HUES6 (cell line): ENCODE measurements at regions not wholly inside any gene's neighbourhood (a gene's known extent, or its start where the extent isn't known, plus 50 kb on each side); places are given as distances from the start of the nearest gene placed in this dataset.
"Not testable (repeated sequence)": the region's sequence is repeated elsewhere in the genome, so short reads cannot be mapped to it uniquely, and the experiment has no call there.

ENCODE experiments used
- H3K27ac ChIP-seq: 2 replicates; pipeline ENCODE4 v1.7.0; 2013; ENCODE audit warnings: low read depth, mild to moderate bottlenecking, low read length, inconsistent platforms
- H3K27me3 ChIP-seq: 2 replicates; pipeline ENCODE4 v1.6.1; 2013; ENCODE audit warnings: low read length; ENCODE audit not compliant: control insufficient read depth, insufficient read depth
- H3K36me3 ChIP-seq: 2 replicates; pipeline ENCODE4 v1.6.1; 2013; ENCODE audit warnings: low read length; ENCODE audit not compliant: control insufficient read depth, insufficient read depth
- H3K4me1 ChIP-seq: 2 replicates; pipeline ENCODE4 v1.6.1; 2013; ENCODE audit warnings: low read length; ENCODE audit not compliant: control insufficient read depth, insufficient read depth
- H3K4me3 ChIP-seq: 2 replicates; pipeline ENCODE4 v1.5.1; 2013; ENCODE audit warnings: low read depth, low read length
- H3K9ac ChIP-seq: one replicate; pipeline ENCODE4 v1.6.1; 2013; ENCODE audit warnings: mild to moderate bottlenecking, low read length
- H3K9me3 ChIP-seq: 2 replicates; pipeline ENCODE4 v1.6.1; 2013; ENCODE audit warnings: low read depth, low read length; ENCODE audit not compliant: control insufficient read depth, insufficient read depth

GRCh38 chr13:43946281-43946680 is 66.6 kb downstream of the LACC1 start:
- no peaks in the 10 kb centered on the region for H3K27me3 ChIP-seq
- no peak overlapping the region for H3K4me3 ChIP-seq
- H3K36me3 ChIP-seq: no peaks in the 10 kb centered on the region
- H3K27ac ChIP-seq: no peak overlapping the region
- H3K9ac ChIP-seq: no peak overlapping the region
- no peaks in the 10 kb centered on the region for H3K4me1 ChIP-seq
- peaks cover 10% of the 10 kb centered on the region for H3K9me3 ChIP-seq

- Histone ChIP-seq H3K27me3 (no peaks in the 10 kb centered on the region), H3K27ac (no peak overlapping the region), H3K4me3 (no peak overlapping the region)
Measured at GRCh38 chr13:43947897-43948458, 68.3 kb downstream of the LACC1 start.

GRCh38 chr13:43953370-43953769 is 73.7 kb downstream of the LACC1 start:
- H3K27ac ChIP-seq: no peak overlapping the region
- no peak overlapping the region for H3K4me3 ChIP-seq
- no peaks in the 10 kb centered on the region for H3K27me3 ChIP-seq
- H3K9me3 ChIP-seq: peaks cover 4% of the 10 kb centered on the region; the same call in 1 of the 2 replicates
- H3K9ac ChIP-seq: no peak overlapping the region
- peaks cover 4% of the 10 kb centered on the region for H3K4me1 ChIP-seq
- no peaks in the 10 kb centered on the region for H3K36me3 ChIP-seq

More at GRCh38 chr13:43947897-43948458, 68.3 kb downstream of the LACC1 start:
- no peak overlapping the region for H3K9ac ChIP-seq
- no peaks in the 10 kb centered on the region for H3K36me3 ChIP-seq
- H3K9me3 ChIP-seq: peaks cover 10% of the 10 kb centered on the region
- H3K4me1 ChIP-seq: no peaks in the 10 kb centered on the region

GRCh38 chr13:43956975-43957374 is 77.3 kb downstream of the LACC1 start:
- H3K27me3 ChIP-seq, H3K4me1 ChIP-seq, H3K27ac ChIP-seq, H3K9ac ChIP-seq, H3K36me3 ChIP-seq, H3K4me3 ChIP-seq, H3K9me3 ChIP-seq: not testable (repeated sequence)

- H3K9ac ChIP-seq: no peak overlapping the region
- no peaks in the 10 kb centered on the region for H3K36me3 ChIP-seq
- no peaks in the 10 kb centered on the region for H3K27me3 ChIP-seq
- H3K4me1 ChIP-seq: peaks cover 8% of the 10 kb centered on the region
- no peak overlapping the region for H3K4me3 ChIP-seq
- H3K9me3 ChIP-seq: no peaks in the 10 kb centered on the region
- no peak overlapping the region for H3K27ac ChIP-seq
Measured at GRCh38 chr13:43959291-43959690, 79.6 kb downstream of the LACC1 start.

- Histone ChIP-seq H3K36me3 (no peaks in the 10 kb centered on the region), H3K27ac (no peak overlapping the region), H3K9me3 (no peaks in the 10 kb centered on the region), H3K9ac (no peak overlapping the region), H3K4me3 (no peak overlapping the region), H3K4me1 (peaks cover 14% of the 10 kb centered on the region), H3K27me3 (no peaks in the 10 kb centered on the region)
Measured at GRCh38 chr13:43961909-43962308, 82.2 kb downstream of the LACC1 start.

- H3K4me3 ChIP-seq: no peak overlapping the region
- H3K36me3 ChIP-seq: no peaks in the 10 kb centered on the region
- peaks cover 14% of the 10 kb centered on the region for H3K4me1 ChIP-seq
- no peaks in the 10 kb centered on the region for H3K27me3 ChIP-seq
- H3K9ac ChIP-seq: no peak overlapping the region
- peaks cover 3% of the 10 kb centered on the region; the same call in 1 of the 2 replicates for H3K9me3 ChIP-seq
- H3K27ac ChIP-seq: no peak overlapping the region
Measured at GRCh38 chr13:43963726-43964125, 84.0 kb downstream of the LACC1 start.

GRCh38 chr13:43964698-43965458 is 85.2 kb downstream of the LACC1 start:
- H3K36me3 ChIP-seq: no peaks in the 10 kb centered on the region
- no peak overlapping the region for H3K4me3 ChIP-seq
- H3K9ac ChIP-seq: no peak overlapping the region
- H3K4me1 ChIP-seq: peaks cover 11% of the 10 kb centered on the region; the same call in 1 of the 2 replicates
- peaks cover 11% of the 10 kb centered on the region for H3K9me3 ChIP-seq
- H3K27me3 ChIP-seq: no peaks in the 10 kb centered on the region
- no peak overlapping the region for H3K27ac ChIP-seq

GRCh38 chr13:43965459-43965845 is 85.7 kb downstream of the LACC1 start:
- Histone ChIP-seq H3K27me3 (no peaks in the 10 kb centered on the region), H3K4me1 (peaks cover 11% of the 10 kb centered on the region; the same call in 1 of the 2 replicates), H3K36me3 (no peaks in the 10 kb centered on the region), H3K27ac (no peak overlapping the region), H3K9me3 (peaks cover 14% of the 10 kb centered on the region), H3K9ac (no peak overlapping the region), H3K4me3 (no peak overlapping the region)

GRCh38 chr13:43968251-43968942 is 88.7 kb downstream of the LACC1 start:
- peaks cover 11% of the 10 kb centered on the region; the same call in 1 of the 2 replicates for H3K4me1 ChIP-seq
- not testable (repeated sequence) for H3K36me3 ChIP-seq, H3K27ac ChIP-seq, H3K9ac ChIP-seq, H3K27me3 ChIP-seq, H3K4me3 ChIP-seq
- H3K9me3 ChIP-seq: peaks cover 19% of the 10 kb centered on the region
